ENCODE measurements at regions not wholly inside any gene's neighbourhood (a gene's known extent, or its start where the extent isn't known, plus 50 kb on each side); places are given as distances from the start of the nearest gene placed in this dataset.

GRCh38 chr9:119537138-119537537 lies 167.9 kb upstream of the BRINP1 start:
- Histone ChIP-seq H3K4me1 (no peaks in the 10 kb centered on the region), H3K4me3 (no peak overlapping the region), H3K27ac (no peak overlapping the region), H3K9me3 (no peaks in the 10 kb centered on the region), H3K36me3 (ENCODE audit: insufficient read depth in 1 of 2, low read depth in 1 of 2) (no peaks in the 10 kb centered on the region), H3K27me3 (ENCODE audit: insufficient read depth in 3 of 3, low read length in 2 of 3) (peaks cover 0 to 4% (median 0%) of the 10 kb centered on the region in 3 donors)
- WGBS, 3 donors = 40 to 49% (median 44%) methylated on average over 3 of the region's 3 CpGs
- intact Hi-C loops (cut with DNase I) = no loop called here
- no peak for DNase-seq
- TF ChIP-seq CTCF (IDR thresholded peaks at IDR 0.05) = no peak
- ATAC-seq = no peak

GRCh38 chr9:119533504-119533903 lies 164.3 kb upstream of the BRINP1 start:
- ATAC-seq (no peak), DNase-seq (no peak)
- TF ChIP-seq CTCF (IDR thresholded peaks at IDR 0.05) = no peak
- Histone ChIP-seq H3K27ac (no peak overlapping the region), H3K4me1 (no peaks in the 10 kb centered on the region), H3K36me3 (ENCODE audit: insufficient read depth in 1 of 2, low read depth in 1 of 2) (no peaks in the 10 kb centered on the region), H3K4me3 (no peak overlapping the region), H3K9me3 (no peaks in the 10 kb centered on the region), H3K27me3 (ENCODE audit: insufficient read depth in 3 of 3, low read length in 2 of 3) (peaks cover 0 to 4% (median 0%) of the 10 kb centered on the region in 3 donors)
- intact Hi-C loops (cut with DNase I) = no loop called here
- 11 to 15% (median 13%) methylated on average over 3 of the region's 3 CpGs for WGBS, 3 donors

GRCh38 chr9:119526698-119527097 lies 157.5 kb upstream of the BRINP1 start:
- Histone ChIP-seq H3K4me3 (no peak overlapping the region), H3K9me3 (no peaks in the 10 kb centered on the region), H3K27ac (no peak overlapping the region), H3K36me3 (ENCODE audit: insufficient read depth in 1 of 2, low read depth in 1 of 2) (no peaks in the 10 kb centered on the region), H3K4me1 (no peaks in the 10 kb centered on the region), H3K27me3 (ENCODE audit: insufficient read depth in 3 of 3, low read length in 2 of 3) (no peaks in the 10 kb centered on the region)
- intact Hi-C loops (cut with DNase I) = no loop called here
- no peak for TF ChIP-seq CTCF (IDR thresholded peaks at IDR 0.05)
- ATAC-seq (no peak), DNase-seq (no peak)
- WGBS, 3 donors = 54 to 67% (median 57%) methylated on average over 8 of the region's 8 CpGs

GRCh38 chr9:119523508-119523907 lies 154.3 kb upstream of the BRINP1 start:
- no peaks in the 10 kb centered on the region for H3K27me3 ChIP-seq (ENCODE audit: insufficient read depth in 3 of 3, low read length in 2 of 3)
- H3K27ac ChIP-seq = no peak overlapping the region
- ATAC-seq = no peak
- no peaks in the 10 kb centered on the region for H3K9me3 ChIP-seq
- H3K4me1 ChIP-seq = no peaks in the 10 kb centered on the region
- DNase-seq = no peak
- intact Hi-C loops (cut with DNase I) = no loop called here
- WGBS, 3 donors = 33 to 55% (median 48%) methylated on average over 1 of the region's 1 CpG
- H3K4me3 ChIP-seq = no peak overlapping the region
- H3K36me3 ChIP-seq (ENCODE audit: insufficient read depth in 1 of 2, low read depth in 1 of 2) = no peaks in the 10 kb centered on the region
- TF ChIP-seq CTCF (IDR thresholded peaks at IDR 0.05) = no peak

GRCh38 chr9:119522381-119522780 lies 153.1 kb upstream of the BRINP1 start:
- H3K27me3 ChIP-seq (ENCODE audit: insufficient read depth in 3 of 3, low read length in 2 of 3) = no peaks in the 10 kb centered on the region
- no peak for TF ChIP-seq CTCF (IDR thresholded peaks at IDR 0.05)
- no peaks in the 10 kb centered on the region for H3K9me3 ChIP-seq
- no peak overlapping the region for H3K27ac ChIP-seq
- no peak for ATAC-seq
- no peaks in the 10 kb centered on the region for H3K36me3 ChIP-seq (ENCODE audit: insufficient read depth in 1 of 2, low read depth in 1 of 2)
- no peak for DNase-seq
- H3K4me3 ChIP-seq = no peak overlapping the region
- WGBS, 3 donors = 72 to 80% (median 76%) methylated on average over 2 of the region's 2 CpGs
- H3K4me1 ChIP-seq = no peaks in the 10 kb centered on the region
- intact Hi-C loops (cut with DNase I) = no loop called here

All from psoas muscle (tissue), 7 donors.